ENCODE measurements at regions not wholly inside any gene's neighbourhood (a gene's known extent, or its start where the extent isn't known, plus 50 kb on each side); places are given as distances from the start of the nearest gene placed in this dataset.

DNA sequence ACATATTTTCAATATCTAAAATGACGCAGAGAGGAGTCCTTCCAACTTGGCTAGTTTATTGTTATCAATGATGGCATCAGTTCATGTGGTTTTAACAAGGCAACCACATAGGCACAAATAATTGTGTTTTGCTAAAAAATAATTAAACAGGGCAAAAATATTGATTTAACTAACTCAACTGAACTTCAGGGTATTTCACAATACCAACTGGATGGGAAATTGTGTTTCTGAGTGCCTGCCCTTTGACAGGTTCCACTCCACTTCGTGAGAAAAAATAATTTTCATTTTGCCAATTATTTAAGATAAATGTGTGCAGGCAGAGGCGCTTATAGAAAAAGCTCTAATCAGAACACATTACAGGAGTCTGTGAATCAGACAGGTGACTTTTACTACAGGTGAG lies 689.3 kb upstream of the CCDC54 start:
- Histone ChIP-seq H3K27ac (replicated peaks) (no peak overlapping the region), H3K4me1 (no peaks in the 10 kb centered on the region), H3K4me3 (no peak overlapping the region), H3K27me3 (ENCODE audit: low read depth) (no peaks in the 10 kb centered on the region), H3K9me3 (replicated peaks) (no peaks in the 10 kb centered on the region), H3K36me3 (no peaks in the 10 kb centered on the region)
- TF ChIP-seq, protein P1, sequence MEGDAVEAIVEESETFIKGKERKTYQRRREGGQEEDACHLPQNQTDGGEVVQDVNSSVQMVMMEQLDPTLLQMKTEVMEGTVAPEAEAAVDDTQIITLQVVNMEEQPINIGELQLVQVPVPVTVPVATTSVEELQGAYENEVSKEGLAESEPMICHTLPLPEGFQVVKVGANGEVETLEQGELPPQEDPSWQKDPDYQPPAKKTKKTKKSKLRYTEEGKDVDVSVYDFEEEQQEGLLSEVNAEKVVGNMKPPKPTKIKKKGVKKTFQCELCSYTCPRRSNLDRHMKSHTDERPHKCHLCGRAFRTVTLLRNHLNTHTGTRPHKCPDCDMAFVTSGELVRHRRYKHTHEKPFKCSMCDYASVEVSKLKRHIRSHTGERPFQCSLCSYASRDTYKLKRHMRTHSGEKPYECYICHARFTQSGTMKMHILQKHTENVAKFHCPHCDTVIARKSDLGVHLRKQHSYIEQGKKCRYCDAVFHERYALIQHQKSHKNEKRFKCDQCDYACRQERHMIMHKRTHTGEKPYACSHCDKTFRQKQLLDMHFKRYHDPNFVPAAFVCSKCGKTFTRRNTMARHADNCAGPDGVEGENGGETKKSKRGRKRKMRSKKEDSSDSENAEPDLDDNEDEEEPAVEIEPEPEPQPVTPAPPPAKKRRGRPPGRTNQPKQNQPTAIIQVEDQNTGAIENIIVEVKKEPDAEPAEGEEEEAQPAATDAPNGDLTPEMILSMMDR (IDR thresholded peaks at IDR 0.05; ENCODE audit: borderline replicate concordance) = no peak
- intact Hi-C loops (cut with micrococcal nuclease) = no loop called here
- DNase-seq = no peak

DNA sequence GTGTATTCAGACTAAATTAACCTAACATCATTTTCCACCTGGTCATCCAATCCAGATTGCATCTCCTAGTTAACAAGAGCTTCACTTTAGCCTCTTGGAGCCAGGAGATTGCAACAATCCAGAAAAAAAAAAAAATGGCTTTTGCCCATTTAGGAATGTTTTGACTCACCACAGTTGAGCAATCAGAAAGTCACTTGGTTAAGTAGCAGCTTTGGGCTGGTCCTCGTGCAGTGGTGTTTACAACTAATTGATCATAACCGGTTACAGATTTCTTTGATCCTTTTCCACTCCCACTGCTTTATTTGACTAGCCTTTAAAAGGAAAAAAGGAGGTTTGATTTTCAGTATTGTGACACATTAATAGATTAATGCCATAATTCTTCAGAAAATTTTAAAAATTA lies 688.8 kb upstream of the CCDC54 start:
- Histone ChIP-seq H3K36me3 (no peaks in the 10 kb centered on the region), H3K27ac (replicated peaks) (no peak overlapping the region), H3K27me3 (ENCODE audit: low read depth) (no peaks in the 10 kb centered on the region), H3K4me1 (no peaks in the 10 kb centered on the region), H3K4me3 (no peak overlapping the region), H3K9me3 (replicated peaks) (no peaks in the 10 kb centered on the region)
- intact Hi-C loops (cut with micrococcal nuclease) = no loop called here
- DNase-seq = no peak
- TF ChIP-seq, protein P1 (IDR thresholded peaks at IDR 0.05; ENCODE audit: borderline replicate concordance) = no peak

DNA sequence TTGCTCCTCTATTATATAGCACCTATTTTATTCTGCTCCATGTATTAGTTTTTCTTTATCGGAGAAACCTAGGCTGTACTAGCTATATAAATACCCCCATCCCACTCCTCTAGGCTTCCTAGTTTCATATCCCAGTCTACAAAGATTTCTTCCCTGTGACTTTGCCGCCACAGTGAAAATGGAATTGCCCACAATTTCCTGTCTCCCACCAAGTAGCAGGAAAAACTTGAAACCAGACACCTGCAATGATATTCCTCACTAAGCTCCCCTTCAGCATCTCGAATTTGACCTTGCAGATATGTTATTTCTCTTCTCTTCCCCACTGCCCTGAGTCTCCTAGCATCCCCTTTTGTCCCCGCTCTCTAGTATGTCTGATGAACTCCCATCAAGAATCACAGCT lies 685.8 kb upstream of the CCDC54 start:
- Histone ChIP-seq H3K36me3 (no peaks in the 10 kb centered on the region), H3K4me3 (no peak overlapping the region), H3K27me3 (ENCODE audit: low read depth) (no peaks in the 10 kb centered on the region), H3K9me3 (replicated peaks) (no peaks in the 10 kb centered on the region), H3K27ac (replicated peaks) (no peak overlapping the region), H3K4me1 (no peaks in the 10 kb centered on the region)
- TF ChIP-seq, protein P1 (IDR thresholded peaks at IDR 0.05; ENCODE audit: borderline replicate concordance) = no peak
- intact Hi-C loops (cut with micrococcal nuclease) = no loop called here
- no peak for DNase-seq

DNA sequence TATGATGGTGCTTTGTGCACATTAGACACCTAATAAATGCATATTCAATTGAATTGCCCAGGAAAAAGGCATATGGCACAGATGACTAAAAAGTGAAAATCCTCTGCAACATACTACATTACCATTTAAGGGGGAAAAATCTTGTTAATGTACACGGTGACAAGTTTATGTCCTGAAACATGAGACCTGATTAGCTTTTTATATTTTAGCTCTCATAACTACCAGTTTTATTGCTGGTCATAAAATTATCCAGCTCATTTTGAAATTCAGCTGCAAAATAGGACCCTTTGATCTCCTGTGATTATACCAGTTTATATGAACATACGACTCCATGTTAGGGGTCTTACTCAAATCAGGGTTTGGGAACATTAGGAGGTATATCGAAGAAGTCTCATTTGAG lies 684.6 kb upstream of the CCDC54 start:
- intact Hi-C loops (cut with micrococcal nuclease) = no loop called here
- Histone ChIP-seq H3K9me3 (replicated peaks) (no peaks in the 10 kb centered on the region), H3K27ac (replicated peaks) (no peak overlapping the region), H3K4me3 (no peak overlapping the region), H3K27me3 (ENCODE audit: low read depth) (no peaks in the 10 kb centered on the region), H3K36me3 (no peaks in the 10 kb centered on the region), H3K4me1 (no peaks in the 10 kb centered on the region)
- no peak for DNase-seq
- TF ChIP-seq, protein P1 (IDR thresholded peaks at IDR 0.05; ENCODE audit: borderline replicate concordance) = no peak

DNA sequence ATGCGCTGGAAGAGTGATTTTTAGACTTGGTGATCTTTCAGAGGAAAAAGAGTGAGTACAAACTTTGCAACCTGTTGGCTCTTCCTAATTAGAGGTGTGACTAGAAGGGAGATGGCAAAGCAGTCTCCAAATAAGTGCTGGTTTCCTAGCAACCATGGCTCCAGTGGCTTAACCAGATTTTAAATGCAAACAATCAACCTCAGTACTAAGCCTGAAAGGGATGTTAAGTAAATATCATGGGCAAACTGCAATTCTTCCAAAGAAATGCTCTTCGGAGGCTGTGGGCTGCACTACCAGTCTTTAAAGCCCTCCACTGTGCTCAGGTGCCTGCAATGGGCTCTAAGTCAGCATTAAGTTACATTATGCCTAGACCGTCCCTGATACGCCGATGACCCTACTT lies 678.1 kb upstream of the CCDC54 start:
- no peaks in the 10 kb centered on the region for H3K36me3 ChIP-seq
- TF ChIP-seq, protein P1 (IDR thresholded peaks at IDR 0.05; ENCODE audit: borderline replicate concordance) = no peak
- intact Hi-C loops (cut with micrococcal nuclease) = no loop called here

DNA sequence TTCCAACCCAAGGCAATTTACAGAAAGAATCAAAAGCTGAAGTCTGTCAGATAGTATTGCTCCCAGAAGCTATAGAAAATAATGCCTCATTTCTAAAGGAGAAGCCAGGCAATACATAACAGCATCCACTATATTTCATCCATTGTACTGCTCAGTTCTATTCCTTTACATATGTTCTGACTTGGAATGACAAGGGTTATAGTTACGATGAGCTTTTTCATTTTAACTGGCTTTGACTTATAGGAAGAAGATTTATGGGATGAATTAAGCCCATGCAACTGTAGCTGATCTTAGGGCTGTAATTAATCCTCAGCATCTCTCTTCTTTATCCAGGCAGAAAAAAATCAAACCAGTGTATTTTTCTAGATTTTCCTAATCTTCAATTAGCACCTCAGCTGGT lies 676.3 kb upstream of the CCDC54 start:
- intact Hi-C loops (cut with micrococcal nuclease) = no loop called here
- Histone ChIP-seq H3K9me3 (replicated peaks) (no peaks in the 10 kb centered on the region), H3K27ac (replicated peaks) (no peak overlapping the region), H3K27me3 (ENCODE audit: low read depth) (no peaks in the 10 kb centered on the region), H3K36me3 (no peaks in the 10 kb centered on the region), H3K4me3 (no peak overlapping the region), H3K4me1 (no peaks in the 10 kb centered on the region)
- TF ChIP-seq, protein P1 (IDR thresholded peaks at IDR 0.05; ENCODE audit: borderline replicate concordance) = no peak
- no peak for DNase-seq

More for the DNA sequence above, 678.1 kb upstream of the CCDC54 start:
- no peaks in the 10 kb centered on the region for H3K4me1 ChIP-seq
- H3K9me3 ChIP-seq (replicated peaks) = no peaks in the 10 kb centered on the region
- DNase-seq = no peak
- H3K27ac ChIP-seq (replicated peaks) = no peak overlapping the region
- H3K4me3 ChIP-seq = no peak overlapping the region
- H3K27me3 ChIP-seq (ENCODE audit: low read depth) = no peaks in the 10 kb centered on the region
